Erythroblast (primary cell): ENCODE measurements at regions not wholly inside any gene's neighbourhood (a gene's known extent, or its start where the extent isn't known, plus 50 kb on each side); places are given as distances from the start of the nearest gene placed in this dataset.

Experiments used
- GATA1 ChIP-seq: IDR thresholded peaks from 2 replicates; pipeline ENCODE4 v1.6.1; 2011; ENCODE audit warnings: low read depth, mild to moderate bottlenecking, control low read depth, low read length, moderate library complexity
- POLR2A ChIP-seq: IDR thresholded peaks from 2 replicates; pipeline ENCODE4 v1.6.1; 2011; ENCODE audit warnings: mild to moderate bottlenecking, low read length

DNA sequence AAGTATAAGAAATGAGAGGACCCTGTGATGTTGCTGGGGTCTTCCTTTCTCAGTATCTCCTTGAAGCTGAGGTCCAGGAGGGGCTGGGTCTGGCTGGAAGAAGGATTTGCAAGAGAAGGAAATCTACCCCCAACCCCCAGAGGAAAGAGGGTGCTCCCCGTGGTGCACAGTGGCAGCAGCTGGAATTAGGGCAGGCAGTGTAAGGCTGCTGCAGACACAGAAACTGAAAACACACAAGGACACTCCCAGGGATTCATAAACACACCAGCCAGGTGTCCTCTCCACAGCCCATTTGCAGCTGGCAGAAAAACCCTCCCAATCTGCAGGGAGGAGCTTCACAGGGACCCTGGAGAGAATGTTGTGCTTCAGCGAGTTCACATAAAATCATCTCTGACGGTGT lies 297.2 kb downstream of the CDH26 start:
- TF ChIP-seq POLR2A = no peak
- TF ChIP-seq GATA1 = no peak
